ENCODE measurements at regions not wholly inside any gene's neighbourhood (a gene's known extent, or its start where the extent isn't known, plus 50 kb on each side); places are given as distances from the start of the nearest gene placed in this dataset.

DNA sequence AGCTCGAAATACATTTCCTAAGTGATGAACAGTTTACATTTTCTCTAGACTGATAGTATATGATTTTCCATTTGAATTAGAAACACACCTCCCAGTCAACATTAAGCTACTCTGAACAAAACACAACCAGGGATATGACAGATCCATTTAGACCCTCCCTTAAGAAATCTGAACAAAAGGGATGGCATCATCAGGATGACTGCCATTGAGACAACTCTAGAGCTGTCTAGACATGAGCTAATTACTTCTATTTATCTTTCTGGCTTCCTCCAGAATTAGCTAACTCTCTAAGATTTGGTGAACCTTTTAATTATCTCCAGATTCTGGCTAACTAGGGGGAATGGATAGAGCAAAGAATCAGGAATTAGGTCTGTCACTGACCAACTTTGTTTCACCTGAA is 92.9 kb upstream of the IGF1 start:
- no peak overlapping the region for H3K4me3 ChIP-seq (ENCODE audit: insufficient read depth, low read depth, low read length)
- H4K20me1 ChIP-seq (ENCODE audit: insufficient read depth, low read length), result no peaks in the 10 kb centered on the region
- H3K9ac ChIP-seq (ENCODE audit: low read depth, low read length), result no peak overlapping the region
- H3K9me1 ChIP-seq (ENCODE audit: insufficient read depth, low read length), result no peaks in the 10 kb centered on the region
- no peaks in the 10 kb centered on the region for H3K9me3 ChIP-seq (ENCODE audit: control insufficient read depth, insufficient read depth, low read length)
- no peaks in the 10 kb centered on the region for H3K36me3 ChIP-seq (ENCODE audit: control insufficient read depth, insufficient read depth, low read length)
- no peak overlapping the region for H4K91ac ChIP-seq (ENCODE audit: insufficient read depth, low read depth, low read length)
- no peak overlapping the region for H2BK5ac ChIP-seq (ENCODE audit: low read depth, low read length, poor library complexity, severe bottlenecking)
- H2AK5ac ChIP-seq (ENCODE audit: low read depth, low read length), result no peak overlapping the region
- no peak overlapping the region for H2BK120ac ChIP-seq (ENCODE audit: low read depth, low read length)
- no peaks in the 10 kb centered on the region; the same call in 1 of the 2 replicates for H3K4me1 ChIP-seq (ENCODE audit: control insufficient read depth, insufficient read depth, low read length)
- no peak overlapping the region for H3K23ac ChIP-seq (ENCODE audit: low read depth, low read length)
- ChIA-PET CTCF (no interaction called here), POLR2A (ENCODE audit: unreplicated experiment) (interaction anchor here (0.6 kb wide), 1 partner anchor 15 kb away, joined by 7 read pairs; no protein-coding TSS in a partner anchor)
- H3K4ac ChIP-seq (ENCODE audit: low read depth, low read length), result no peak overlapping the region
- no peak overlapping the region for H3K56ac ChIP-seq (ENCODE audit: extremely low read depth, insufficient read depth, low read length)
- intact Hi-C loops (cut with micrococcal nuclease), result no loop called here
- dilution Hi-C loops (cut with HindIII; ENCODE audit: low sequenced_read_pairs, unreplicated experiment), result no loop called here
- no peak overlapping the region for H2AK9ac ChIP-seq (replicated peaks; ENCODE audit: low read depth, low read length, poor library complexity)
- no peak overlapping the region for H3K14ac ChIP-seq (replicated peaks; ENCODE audit: low read depth, low read length)
- H4K5ac ChIP-seq (ENCODE audit: low read depth, low read length), result no peak overlapping the region
- H3K18ac ChIP-seq (ENCODE audit: low read depth, low read length), result no peak overlapping the region
- BruUV-seq (replicated peaks), result no TSS peak
- no peaks in the 10 kb centered on the region for H3K27me3 ChIP-seq (ENCODE audit: control insufficient read depth, insufficient read depth, low read length)
- H3K4me2 ChIP-seq (ENCODE audit: low read depth, low read length), result no peak overlapping the region
- in situ Hi-C loops (cut with MboI; ENCODE audit: low sequenced_read_pairs), result no loop called here
- no peak overlapping the region for H2BK20ac ChIP-seq (ENCODE audit: low read depth, low read length)
- no peaks in the 10 kb centered on the region for H3K79me1 ChIP-seq (ENCODE audit: low read depth in 1 of 2, low read length in 2 of 2)
- no peak overlapping the region for H3K27ac ChIP-seq (ENCODE audit: insufficient read depth, low read length)
- H4K8ac ChIP-seq (ENCODE audit: low read depth in 2 of 2, low read length in 2 of 2), result no peak overlapping the region
- no peak overlapping the region for H2BK15ac ChIP-seq (ENCODE audit: low read depth, low read length)
- no peak overlapping the region for H2AFZ ChIP-seq (replicated peaks; ENCODE audit: low read length, poor library complexity)
- ATAC-seq (ENCODE audit: low read depth) (no peak), DNase-seq (no peak)
- no CpG with 5 or more reads among the region's 1 CpG for WGBS, 2 experiments (ENCODE audit: extremely low coverage in 2 of 2, insufficient read length in 1 of 2)
- TF ChIP-seq MAFK (IDR thresholded peaks at IDR 0.05; ENCODE audit: low read depth, low read length), result no peak
- no peak for TF ChIP-seq SMC3 (IDR thresholded peaks at IDR 0.05; ENCODE audit: low read depth, low read length)
- TF ChIP-seq MAZ (IDR thresholded peaks at IDR 0.05; ENCODE audit: borderline replicate concordance, low read depth, low read length), result no peak
- TF ChIP-seq USF2 (IDR thresholded peaks at IDR 0.05; ENCODE audit: low read depth, low read length), result no peak
- no peak for TF ChIP-seq RFX5 (IDR thresholded peaks at IDR 0.05; ENCODE audit: low read depth, low read length)
- TF ChIP-seq NFE2L2 (IDR thresholded peaks at IDR 0.05; ENCODE audit: low read depth, low read length), result no peak
- no peak for TF ChIP-seq POLR2A (IDR thresholded peaks at IDR 0.05; ENCODE audit: low read depth, low read length)
- no peak for TF ChIP-seq MXI1 (IDR thresholded peaks at IDR 0.05; ENCODE audit: borderline replicate concordance, low read depth, low read length)
- TF ChIP-seq RCOR1 (IDR thresholded peaks at IDR 0.05; ENCODE audit: insufficient replicate concordance, low read length), result no peak
- TF ChIP-seq CTCF (conservative IDR thresholded peaks at IDR 0.05; ENCODE audit: low read depth, low read length), result no peak
- no peak for TF ChIP-seq FOS (IDR thresholded peaks at IDR 0.05; ENCODE audit: low read depth, low read length)
- no peak for TF ChIP-seq CHD1 (IDR thresholded peaks at IDR 0.05; ENCODE audit: low read depth, low read length)
- TF ChIP-seq RAD21 (IDR thresholded peaks at IDR 0.05; ENCODE audit: low read length), result no peak
- TF ChIP-seq BHLHE40 (IDR thresholded peaks at IDR 0.05; ENCODE audit: low read depth, low read length), result no peak
